ENCODE measurements at regions not wholly inside any gene's neighbourhood (a gene's known extent, or its start where the extent isn't known, plus 50 kb on each side); places are given as distances from the start of the nearest gene placed in this dataset.

GRCh38 chr4:129561886-129562671 lies 466.1 kb downstream of the C4orf33 start:
- DNase-seq: no peak

- no peak for DNase-seq
These were observed 469.3 kb downstream of the C4orf33 start for GRCh38 chr4:129565214-129565613.

- DNase-seq: no peak
These were observed 474.4 kb downstream of the C4orf33 start for GRCh38 chr4:129570326-129570725.

- no peak for DNase-seq
These were observed 482.4 kb downstream of the C4orf33 start for GRCh38 chr4:129578336-129578735.

GRCh38 chr4:129581305-129581704 lies 485.4 kb downstream of the C4orf33 start:
- DNase-seq: no peak

GRCh38 chr4:129583868-129584267 lies 487.9 kb downstream of the C4orf33 start:
- DNase-seq: no peak

- DNase-seq: no peak
These were observed 502.6 kb downstream of the C4orf33 start for GRCh38 chr4:129598582-129598981.

GRCh38 chr4:129600898-129601297 lies 504.9 kb downstream of the C4orf33 start:
- no peak for DNase-seq

- no peak for DNase-seq
These were observed 506.5 kb downstream of the C4orf33 start for GRCh38 chr4:129602447-129602846.

GRCh38 chr4:129603241-129603931 lies 507.4 kb downstream of the C4orf33 start:
- no peak for DNase-seq

GRCh38 chr4:129604632-129605255 lies 508.8 kb downstream of the C4orf33 start:
- no peak for DNase-seq

- no peak for DNase-seq
These were observed 518.7 kb downstream of the C4orf33 start for GRCh38 chr4:129614611-129615010.

- DNase-seq: no peak
These were observed 526.6 kb downstream of the C4orf33 start for GRCh38 chr4:129622566-129622965.

- no peak for DNase-seq
These were observed 527.4 kb downstream of the C4orf33 start for GRCh38 chr4:129623233-129623875.

- peak; percentile 28 for DNase-seq
These were observed 545.2 kb downstream of the C4orf33 start for GRCh38 chr4:129641179-129641578.

GRCh38 chr4:129645461-129645860 lies 549.5 kb downstream of the C4orf33 start:
- no peak for DNase-seq

GRCh38 chr4:129668092-129668491 lies 572.1 kb downstream of the C4orf33 start:
- no peak for DNase-seq

GRCh38 chr4:129672941-129673340 lies 577.0 kb downstream of the C4orf33 start:
- DNase-seq: no peak

GRCh38 chr4:129675036-129675435 lies 579.1 kb downstream of the C4orf33 start:
- no peak for DNase-seq

- no peak for DNase-seq
These were observed 581.0 kb downstream of the C4orf33 start for GRCh38 chr4:129676934-129677333.

GRCh38 chr4:129682586-129682985 lies 586.6 kb downstream of the C4orf33 start:
- DNase-seq: no peak

- no peak for DNase-seq
These were observed 612.0 kb downstream of the C4orf33 start for GRCh38 chr4:129707949-129708348.

- DNase-seq: no peak
These were observed 612.8 kb downstream of the C4orf33 start for GRCh38 chr4:129708784-129709183.

All from NCI-H526 treated with DMSO at 0.1 percent for 48 hours (cell line).